ENCODE measurements at regions not wholly inside any gene's neighbourhood (a gene's known extent, or its start where the extent isn't known, plus 50 kb on each side); places are given as distances from the start of the nearest gene placed in this dataset.

GRCh38 chr17:77441130-77441920 lies 300.6 kb downstream of the SEC14L1 start:
- TF ChIP-seq CEBPB (tag; IDR thresholded peaks at IDR 0.05), result no peak
- TF ChIP-seq, protein P1, sequence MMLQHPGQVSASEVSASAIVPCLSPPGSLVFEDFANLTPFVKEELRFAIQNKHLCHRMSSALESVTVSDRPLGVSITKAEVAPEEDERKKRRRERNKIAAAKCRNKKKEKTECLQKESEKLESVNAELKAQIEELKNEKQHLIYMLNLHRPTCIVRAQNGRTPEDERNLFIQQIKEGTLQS (IDR thresholded peaks at IDR 0.05), result no peak
- TF ChIP-seq, protein P1 (CRISPR knock-in tag; conservative IDR thresholded peaks at IDR 0.05), result no peak
- TF ChIP-seq, protein P2, sequence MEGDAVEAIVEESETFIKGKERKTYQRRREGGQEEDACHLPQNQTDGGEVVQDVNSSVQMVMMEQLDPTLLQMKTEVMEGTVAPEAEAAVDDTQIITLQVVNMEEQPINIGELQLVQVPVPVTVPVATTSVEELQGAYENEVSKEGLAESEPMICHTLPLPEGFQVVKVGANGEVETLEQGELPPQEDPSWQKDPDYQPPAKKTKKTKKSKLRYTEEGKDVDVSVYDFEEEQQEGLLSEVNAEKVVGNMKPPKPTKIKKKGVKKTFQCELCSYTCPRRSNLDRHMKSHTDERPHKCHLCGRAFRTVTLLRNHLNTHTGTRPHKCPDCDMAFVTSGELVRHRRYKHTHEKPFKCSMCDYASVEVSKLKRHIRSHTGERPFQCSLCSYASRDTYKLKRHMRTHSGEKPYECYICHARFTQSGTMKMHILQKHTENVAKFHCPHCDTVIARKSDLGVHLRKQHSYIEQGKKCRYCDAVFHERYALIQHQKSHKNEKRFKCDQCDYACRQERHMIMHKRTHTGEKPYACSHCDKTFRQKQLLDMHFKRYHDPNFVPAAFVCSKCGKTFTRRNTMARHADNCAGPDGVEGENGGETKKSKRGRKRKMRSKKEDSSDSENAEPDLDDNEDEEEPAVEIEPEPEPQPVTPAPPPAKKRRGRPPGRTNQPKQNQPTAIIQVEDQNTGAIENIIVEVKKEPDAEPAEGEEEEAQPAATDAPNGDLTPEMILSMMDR (IDR thresholded peaks at IDR 0.05 in 2 of 3, conservative IDR thresholded peaks at IDR 0.05 in 1 of 3; ENCODE audit: insufficient read depth in 2 of 3, low read depth in 1 of 3, low read length in 3 of 3), result no peak
